Mammary epithelial cell (primary cell): ENCODE measurements at regions not wholly inside any gene's neighbourhood (a gene's known extent, or its start where the extent isn't known, plus 50 kb on each side); places are given as distances from the start of the nearest gene placed in this dataset.

Experiments
- EZH2 ChIP-seq: IDR thresholded peaks from 2 replicates; pipeline ENCODE4 v1.6.1; 2012; ENCODE audit warnings: low read length, inconsistent platforms, borderline replicate concordance
- TF ChIP-seq, protein P1 (sequence below), 2 donors: IDR thresholded peaks in 1 of 2; conservative IDR thresholded peaks in 1 of 2; 2 replicates each; pipeline ENCODE4 v1.5.1; 2011 to 2012; ENCODE audit warnings: inconsistent platforms in 2 of 2, low read length in 2 of 2, mild to moderate bottlenecking in 2 of 2, control low read depth in 1 of 2, low read depth in 1 of 2; ENCODE audit not compliant: insufficient read depth in 1 of 2; ENCODE audit errors: extremely low read depth in 1 of 2

DNA sequence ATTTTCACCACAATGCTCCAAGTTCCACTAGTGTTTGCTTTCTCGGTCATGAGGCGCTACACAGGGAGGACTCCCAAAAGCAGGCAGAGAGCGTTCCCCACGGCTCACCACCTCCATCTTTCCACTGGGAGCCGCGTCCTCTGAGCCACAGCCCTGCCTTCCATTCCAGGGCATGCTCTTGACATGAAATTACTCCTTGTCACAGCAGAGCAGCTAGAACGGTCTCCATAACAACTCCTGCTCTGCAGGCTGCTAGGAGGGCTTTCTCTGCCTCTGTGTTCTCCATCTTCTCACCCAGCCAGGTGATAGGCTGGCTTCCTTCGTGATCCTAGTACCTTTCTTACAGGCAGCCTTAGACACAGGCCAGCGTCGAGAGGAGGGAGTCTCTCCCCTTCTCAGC is 171.8 kb upstream of the UBL3 start:
- TF ChIP-seq, protein P1, sequence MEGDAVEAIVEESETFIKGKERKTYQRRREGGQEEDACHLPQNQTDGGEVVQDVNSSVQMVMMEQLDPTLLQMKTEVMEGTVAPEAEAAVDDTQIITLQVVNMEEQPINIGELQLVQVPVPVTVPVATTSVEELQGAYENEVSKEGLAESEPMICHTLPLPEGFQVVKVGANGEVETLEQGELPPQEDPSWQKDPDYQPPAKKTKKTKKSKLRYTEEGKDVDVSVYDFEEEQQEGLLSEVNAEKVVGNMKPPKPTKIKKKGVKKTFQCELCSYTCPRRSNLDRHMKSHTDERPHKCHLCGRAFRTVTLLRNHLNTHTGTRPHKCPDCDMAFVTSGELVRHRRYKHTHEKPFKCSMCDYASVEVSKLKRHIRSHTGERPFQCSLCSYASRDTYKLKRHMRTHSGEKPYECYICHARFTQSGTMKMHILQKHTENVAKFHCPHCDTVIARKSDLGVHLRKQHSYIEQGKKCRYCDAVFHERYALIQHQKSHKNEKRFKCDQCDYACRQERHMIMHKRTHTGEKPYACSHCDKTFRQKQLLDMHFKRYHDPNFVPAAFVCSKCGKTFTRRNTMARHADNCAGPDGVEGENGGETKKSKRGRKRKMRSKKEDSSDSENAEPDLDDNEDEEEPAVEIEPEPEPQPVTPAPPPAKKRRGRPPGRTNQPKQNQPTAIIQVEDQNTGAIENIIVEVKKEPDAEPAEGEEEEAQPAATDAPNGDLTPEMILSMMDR (conservative IDR thresholded peaks at IDR 0.05 in 1 of 2, IDR thresholded peaks at IDR 0.05 in 1 of 2; ENCODE audit: extremely low read depth in 1 of 2, insufficient read depth in 1 of 2, low read depth in 1 of 2, low read length in 2 of 2) = no peak
- TF ChIP-seq EZH2 = no peak
